A673 (cell line): ENCODE measurements at regions not wholly inside any gene's neighbourhood (a gene's known extent, or its start where the extent isn't known, plus 50 kb on each side); places are given as distances from the start of the nearest gene placed in this dataset.

Experiments used
- BruUV-seq: library from RNA; stranded (reverse); fragments of 400-500 nt; replicated peaks from 2 replicates; lab custom pipeline; 2021; lab: Mats Ljungman, UMichigan
- CTCF ChIA-PET: fragments of 300-600 bp; sonication (Branson Sonifier 250); formaldehyde crosslinking; loops from one replicate; lab custom pipeline; 2022; ENCODE audit warnings: antibody characterized with exemption; lab: Charles Lee
- POLR2A ChIA-PET: fragments of 300-600 bp; sonication (Branson Sonifier 250); formaldehyde crosslinking; loops from one replicate; lab custom pipeline; 2022; ENCODE audit warnings: antibody characterized with exemption; ENCODE audit not compliant: low non-redundant PET; lab: Charles Lee
- DNase-seq: peaks from one replicate; pipeline ENCODE4 v3.0.0-alpha.2; 2015; ENCODE audit warnings: low spot score
- H3K27ac ChIP-seq: fragments of 200-600 bp; sonication (generic); 2 replicates; pipeline ENCODE4 v1.5.1; 2016; ENCODE audit warnings: mixed run types, low read depth, mild to moderate bottlenecking, mixed read lengths, antibody characterized with exemption, low read length; ENCODE audit not compliant: poor library complexity, severe bottlenecking
- H3K27me3 ChIP-seq: fragments of 200-600 bp; sonication (generic); replicated peaks from 2 replicates; pipeline ENCODE4 v1.6.1; 2017; ENCODE audit warnings: mixed run types, low read depth, mild to moderate bottlenecking, mixed read lengths, antibody characterized with exemption, low read length; ENCODE audit not compliant: insufficient read depth, poor library complexity
- H3K36me3 ChIP-seq: fragments of 200-600 bp; sonication (generic); 2 replicates; pipeline ENCODE4 v1.6.1; 2016; ENCODE audit warnings: mixed run types, mild to moderate bottlenecking, mixed read lengths, antibody characterized with exemption, low read length; ENCODE audit not compliant: insufficient read depth, poor library complexity, severe bottlenecking
- H3K4me1 ChIP-seq: fragments of 200-600 bp; sonication (generic); 2 replicates; pipeline ENCODE4 v1.6.1; 2017; ENCODE audit warnings: mixed run types, mild to moderate bottlenecking, mixed read lengths, antibody characterized with exemption, low read length; ENCODE audit not compliant: insufficient read depth, poor library complexity, severe bottlenecking
- H3K4me3 ChIP-seq: fragments of 200-600 bp; sonication (generic); 2 replicates; pipeline ENCODE4 v1.5.1; 2016; ENCODE audit warnings: low read depth, mixed run types, mild to moderate bottlenecking, mixed read lengths, low read length; ENCODE audit not compliant: poor library complexity, severe bottlenecking
- H3K9me3 ChIP-seq: fragments of 200-600 bp; sonication (generic); 2 replicates; pipeline ENCODE4 v1.6.1; 2016; ENCODE audit warnings: mixed run types, low read depth, mild to moderate bottlenecking, mixed read lengths, antibody characterized with exemption, low read length; ENCODE audit not compliant: poor library complexity, severe bottlenecking
- CTCF ChIP-seq: fragments of 300-800, 200-600 bp; sonication (generic); conservative IDR thresholded peaks from 2 replicates; pipeline ENCODE4 v1.5.1; 2017; ENCODE audit warnings: low read depth, mild to moderate bottlenecking, antibody characterized with exemption, low read length, moderate library complexity, mixed read lengths
- EZH2 ChIP-seq: fragments of 200-600 bp; sonication (generic); IDR thresholded peaks from 2 replicates; pipeline ENCODE4 v1.6.1; 2017; ENCODE audit warnings: borderline replicate concordance, low read depth, mild to moderate bottlenecking, mixed read lengths, antibody characterized with exemption, low read length; ENCODE audit not compliant: poor library complexity, severe bottlenecking
- intact Hi-C: fragments of 100-400 bp; cut with micrococcal nuclease; formaldehyde crosslinking; loops from one replicate; pipeline ENCODE4 v1.10.0; 2022; ENCODE audit not compliant: unreplicated experiment

GRCh38 chr9:18202924-18203323 is 271.0 kb upstream of the ADAMTSL1 start:
- Histone ChIP-seq H3K9me3 (no peaks in the 10 kb centered on the region), H3K36me3 (no peaks in the 10 kb centered on the region), H3K4me1 (no peaks in the 10 kb centered on the region), H3K27me3 (no peaks in the 10 kb centered on the region), H3K4me3 (no peak overlapping the region), H3K27ac (no peak overlapping the region)
- intact Hi-C loops: no loop called here
- ChIA-PET POLR2A (no interaction called here), CTCF (no interaction called here)
- DNase-seq: no peak
- no TSS peak for BruUV-seq
- TF ChIP-seq EZH2 (no peak), CTCF (no peak)

- ChIA-PET CTCF (no interaction called here), POLR2A (interaction anchor here (0.6 kb wide), 1 partner anchor 312 kb away, joined by 3 read pairs; no protein-coding TSS in a partner anchor)
- BruUV-seq: no TSS peak
- Histone ChIP-seq H3K27ac (no peak overlapping the region), H3K4me1 (no peaks in the 10 kb centered on the region), H3K27me3 (no peaks in the 10 kb centered on the region), H3K36me3 (no peaks in the 10 kb centered on the region), H3K9me3 (no peaks in the 10 kb centered on the region), H3K4me3 (no peak overlapping the region)
- no peak for DNase-seq
- intact Hi-C loops: no loop called here
- TF ChIP-seq CTCF (no peak), EZH2 (no peak)
Observed at GRCh38 chr9:18207735-18208134, 266.2 kb upstream of the ADAMTSL1 start.

- H3K9me3 ChIP-seq: no peaks in the 10 kb centered on the region
- no peaks in the 10 kb centered on the region for H3K4me1 ChIP-seq
- peak; percentile 1 for DNase-seq
- H3K27me3 ChIP-seq: no peaks in the 10 kb centered on the region
- intact Hi-C loops: no loop called here
- H3K4me3 ChIP-seq: no peak overlapping the region
- no TSS peak for BruUV-seq
- no peaks in the 10 kb centered on the region for H3K36me3 ChIP-seq
- ChIA-PET POLR2A (no interaction called here), CTCF (interaction anchor here (1.0 kb wide), 1 partner anchor 397 kb away, joined by 3 read pairs; no protein-coding TSS in a partner anchor)
- no peak overlapping the region for H3K27ac ChIP-seq
- TF ChIP-seq EZH2 (no peak), CTCF (peak; percentile 27; the same call in 1 of the 2 replicates)
Observed at GRCh38 chr9:18208166-18209059, 265.5 kb upstream of the ADAMTSL1 start.
